ENCODE measurements at regions not wholly inside any gene's neighbourhood (a gene's known extent, or its start where the extent isn't known, plus 50 kb on each side); places are given as distances from the start of the nearest gene placed in this dataset.
A peak's percentile ranks its signal among the peaks of the same experiment; 100 is the strongest.

GRCh38 chr7:153389261-153389660 lies 629.7 kb downstream of the ACTR3B start:
- ATAC-seq (ENCODE audit: insufficient read depth, low FRiP score): peak; percentile 46
- Histone ChIP-seq H3K27me3 (ENCODE audit: control insufficient read depth in 3 of 3, insufficient read depth in 3 of 3, low read length in 2 of 3) (no peaks in the 10 kb centered on the region), H3K27ac (ENCODE audit: low read depth in 1 of 2, low read length in 1 of 2) (no peak overlapping the region), H3K9me3 (ENCODE audit: control insufficient read depth in 4 of 4, insufficient read depth in 3 of 4, low read length in 3 of 4) (peaks cover 0 to 9% (median 6%) of the 10 kb centered on the region in 4 donors), H3K4me1 (ENCODE audit: control insufficient read depth in 5 of 5, insufficient read depth in 5 of 5, low read length in 5 of 5) (peaks cover 0 to 1% (median 0%) of the 10 kb centered on the region in 5 donors), H3K36me3 (ENCODE audit: control insufficient read depth in 4 of 4, insufficient read depth in 4 of 4, low read length in 4 of 4) (no peaks in the 10 kb centered on the region), H3K9ac (ENCODE audit: insufficient read depth in 1 of 2, low read length in 2 of 2) (no peak overlapping the region), H3K4me3 (no peak overlapping the region)
- TF ChIP-seq, protein P1, sequence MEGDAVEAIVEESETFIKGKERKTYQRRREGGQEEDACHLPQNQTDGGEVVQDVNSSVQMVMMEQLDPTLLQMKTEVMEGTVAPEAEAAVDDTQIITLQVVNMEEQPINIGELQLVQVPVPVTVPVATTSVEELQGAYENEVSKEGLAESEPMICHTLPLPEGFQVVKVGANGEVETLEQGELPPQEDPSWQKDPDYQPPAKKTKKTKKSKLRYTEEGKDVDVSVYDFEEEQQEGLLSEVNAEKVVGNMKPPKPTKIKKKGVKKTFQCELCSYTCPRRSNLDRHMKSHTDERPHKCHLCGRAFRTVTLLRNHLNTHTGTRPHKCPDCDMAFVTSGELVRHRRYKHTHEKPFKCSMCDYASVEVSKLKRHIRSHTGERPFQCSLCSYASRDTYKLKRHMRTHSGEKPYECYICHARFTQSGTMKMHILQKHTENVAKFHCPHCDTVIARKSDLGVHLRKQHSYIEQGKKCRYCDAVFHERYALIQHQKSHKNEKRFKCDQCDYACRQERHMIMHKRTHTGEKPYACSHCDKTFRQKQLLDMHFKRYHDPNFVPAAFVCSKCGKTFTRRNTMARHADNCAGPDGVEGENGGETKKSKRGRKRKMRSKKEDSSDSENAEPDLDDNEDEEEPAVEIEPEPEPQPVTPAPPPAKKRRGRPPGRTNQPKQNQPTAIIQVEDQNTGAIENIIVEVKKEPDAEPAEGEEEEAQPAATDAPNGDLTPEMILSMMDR (IDR thresholded peaks at IDR 0.05; ENCODE audit: control extremely low read depth, extremely low read depth): no peak
- 72 to 91% methylated on average over 3 of the region's 3 CpGs for whole genome bisulfite sequencing, 2 donors
- no peak for DNase-seq

DNA sequence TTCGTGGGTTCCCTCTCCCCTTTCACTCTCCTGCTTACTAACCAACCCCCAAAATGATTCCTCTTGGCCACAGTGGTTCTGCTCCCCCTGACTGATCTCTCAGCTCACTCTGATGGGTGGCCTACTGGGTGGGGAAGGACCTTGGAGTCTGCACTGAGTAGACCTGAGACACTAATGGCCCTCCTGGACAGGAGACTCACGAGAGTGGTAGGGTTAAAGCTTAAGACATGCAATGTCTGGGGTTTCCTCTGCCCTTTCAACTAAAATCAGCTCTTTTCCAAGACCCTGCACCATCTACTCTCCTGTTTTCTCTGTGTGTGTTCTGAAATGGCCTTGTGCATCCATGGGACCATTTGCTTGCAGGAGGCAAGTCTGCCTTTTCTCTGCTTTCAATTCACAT lies 631.4 kb downstream of the ACTR3B start:
- Histone ChIP-seq H3K36me3 (ENCODE audit: control insufficient read depth in 4 of 4, insufficient read depth in 4 of 4, low read length in 4 of 4) (no peaks in the 10 kb centered on the region), H3K4me1 (ENCODE audit: control insufficient read depth in 5 of 5, insufficient read depth in 5 of 5, low read length in 5 of 5) (peaks cover 0 to under 1% (median 0%) of the 10 kb centered on the region in 5 donors), H3K27ac (ENCODE audit: low read depth in 1 of 2, low read length in 1 of 2) (no peak overlapping the region), H3K27me3 (ENCODE audit: control insufficient read depth in 3 of 3, insufficient read depth in 3 of 3, low read length in 2 of 3) (no peaks in the 10 kb centered on the region), H3K9ac (ENCODE audit: insufficient read depth in 1 of 2, low read length in 2 of 2) (no peak overlapping the region), H3K9me3 (ENCODE audit: control insufficient read depth in 4 of 4, insufficient read depth in 3 of 4, low read length in 3 of 4) (peaks cover 0 to 9% (median 5%) of the 10 kb centered on the region in 4 donors), H3K4me3 (no peak overlapping the region)
- 57 to 68% methylated on average over 2 of the region's 2 CpGs for WGBS, 2 donors
- TF ChIP-seq, protein P1 (IDR thresholded peaks at IDR 0.05; ENCODE audit: control extremely low read depth, extremely low read depth): no peak
- DNase-seq: no peak
- ATAC-seq (ENCODE audit: insufficient read depth, low FRiP score): no peak

GRCh38 chr7:153392726-153393125 lies 633.2 kb downstream of the ACTR3B start:
- Histone ChIP-seq H3K4me1 (ENCODE audit: control insufficient read depth in 5 of 5, insufficient read depth in 5 of 5, low read length in 5 of 5) (peaks cover 0 to 2% (median 0%) of the 10 kb centered on the region in 5 donors), H3K4me3 (no peak overlapping the region), H3K27me3 (ENCODE audit: control insufficient read depth in 3 of 3, insufficient read depth in 3 of 3, low read length in 2 of 3) (no peaks in the 10 kb centered on the region), H3K9me3 (ENCODE audit: control insufficient read depth in 4 of 4, insufficient read depth in 3 of 4, low read length in 3 of 4) (peaks cover 0 to 9% (median 5%) of the 10 kb centered on the region in 4 donors), H3K9ac (ENCODE audit: insufficient read depth in 1 of 2, low read length in 2 of 2) (no peak overlapping the region), H3K36me3 (ENCODE audit: control insufficient read depth in 4 of 4, insufficient read depth in 4 of 4, low read length in 4 of 4) (no peaks in the 10 kb centered on the region), H3K27ac (ENCODE audit: low read depth in 1 of 2, low read length in 1 of 2) (no peak overlapping the region)
- TF ChIP-seq, protein P1 (IDR thresholded peaks at IDR 0.05; ENCODE audit: control extremely low read depth, extremely low read depth): no peak
- ATAC-seq (ENCODE audit: insufficient read depth, low FRiP score) (no peak), DNase-seq (no peak)

DNA sequence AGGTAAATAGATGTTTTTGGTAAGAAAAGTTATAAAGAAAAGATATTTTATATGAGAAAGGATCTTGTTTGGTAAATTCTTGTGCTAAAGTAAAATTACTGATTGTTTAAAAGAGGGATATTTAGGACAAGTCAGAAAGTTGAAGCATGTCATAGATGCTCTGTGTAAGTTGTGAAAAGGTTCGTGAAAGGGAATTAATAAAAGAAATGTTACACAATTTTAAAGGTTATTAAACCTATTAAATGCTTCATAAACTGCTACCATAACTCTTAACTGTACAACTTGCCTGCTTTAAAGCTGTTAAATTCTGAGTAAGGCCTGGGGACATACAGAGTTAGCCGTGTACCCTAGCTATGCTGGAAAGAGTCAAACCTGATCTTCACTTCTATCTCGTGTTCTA lies 634.1 kb downstream of the ACTR3B start:
- no peak overlapping the region for H3K4me3 ChIP-seq
- peaks cover 0 to 2% (median 0%) of the 10 kb centered on the region in 5 donors for H3K4me1 ChIP-seq (ENCODE audit: control insufficient read depth in 5 of 5, insufficient read depth in 5 of 5, low read length in 5 of 5)
- DNase-seq: no peak
- 91 to 93% methylated on average over 3 of the region's 3 CpGs for WGBS, 2 donors
- no peaks in the 10 kb centered on the region for H3K36me3 ChIP-seq (ENCODE audit: control insufficient read depth in 4 of 4, insufficient read depth in 4 of 4, low read length in 4 of 4)
- TF ChIP-seq, protein P1 (IDR thresholded peaks at IDR 0.05; ENCODE audit: control extremely low read depth, extremely low read depth): no peak
- no peak for ATAC-seq (ENCODE audit: insufficient read depth, low FRiP score)
- H3K27ac ChIP-seq (ENCODE audit: low read depth in 1 of 2, low read length in 1 of 2): no peak overlapping the region
- no peaks in the 10 kb centered on the region for H3K27me3 ChIP-seq (ENCODE audit: control insufficient read depth in 3 of 3, insufficient read depth in 3 of 3, low read length in 2 of 3)
- peaks cover 0 to 9% (median 5%) of the 10 kb centered on the region in 4 donors for H3K9me3 ChIP-seq (ENCODE audit: control insufficient read depth in 4 of 4, insufficient read depth in 3 of 4, low read length in 3 of 4)
- H3K9ac ChIP-seq (ENCODE audit: insufficient read depth in 1 of 2, low read length in 2 of 2): no peak overlapping the region

Data from lung (tissue), 11 donors.